22Rv1 (cell line): ENCODE measurements at regions not wholly inside any gene's neighbourhood (a gene's known extent, or its start where the extent isn't known, plus 50 kb on each side); places are given as distances from the start of the nearest gene placed in this dataset.

ENCODE experiments used
- CTCF ChIP-seq: fragments of 450-650 bp; IDR thresholded peaks from 2 replicates; pipeline ENCODE4 v1.5.1; 2017; ENCODE audit warnings: mild to moderate bottlenecking
- ZFX ChIP-seq: fragments of 450-650 bp; IDR thresholded peaks from 2 replicates; pipeline ENCODE4 v1.6.1; 2017; ENCODE audit warnings: antibody characterized with exemption, borderline replicate concordance

DNA sequence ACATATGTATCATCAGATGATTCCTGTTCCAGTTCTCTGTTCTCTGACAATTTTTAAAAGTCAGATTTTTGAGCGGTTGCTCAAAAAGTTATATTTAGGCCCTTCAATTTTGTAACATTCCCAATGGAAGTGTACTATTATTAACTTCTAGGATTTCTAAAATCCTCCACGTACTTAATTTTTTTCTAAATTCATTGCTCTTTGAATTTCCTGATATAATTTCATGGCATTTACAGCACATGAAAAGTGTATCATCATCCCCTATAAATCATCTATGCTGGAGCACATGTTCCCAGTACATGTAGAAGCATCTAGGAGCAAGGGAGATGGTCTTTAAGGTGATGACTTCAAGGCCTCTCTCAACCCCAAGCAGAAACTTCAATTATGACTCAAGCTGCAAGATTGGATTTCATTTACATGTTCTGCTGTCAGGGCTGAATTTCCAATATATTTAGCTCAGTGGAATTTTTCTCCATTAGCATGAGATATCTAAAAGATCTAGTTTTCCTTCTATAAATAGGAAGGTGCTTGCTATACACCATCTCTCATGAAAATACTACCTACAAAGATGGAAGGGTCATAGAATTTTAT lies 392.8 kb upstream of the MIR17HG start:
- TF ChIP-seq CTCF, result no peak
- no peak for TF ChIP-seq ZFX
